Fibroblast of lung (primary cell): ENCODE measurements at regions not wholly inside any gene's neighbourhood (a gene's known extent, or its start where the extent isn't known, plus 50 kb on each side); places are given as distances from the start of the nearest gene placed in this dataset.

ENCODE experiments used
- DNase-seq, 2 donors: peaks; one replicate each; pipeline versions ENCODE4 v3.0.0 to v3.0.0-alpha.2; 2010; ENCODE audit warnings: low read depth in 2 of 2
- H2AFZ ChIP-seq: 2 replicates; pipeline ENCODE4 v1.5.1; 2012; ENCODE audit warnings: low read length, control low read depth, inconsistent platforms
- H3K27ac ChIP-seq: 2 replicates; pipeline ENCODE4 v1.5.1; 2011; ENCODE audit warnings: low read length, control low read depth; ENCODE audit not compliant: insufficient read depth
- H3K27me3 ChIP-seq: 2 replicates; pipeline ENCODE4 v1.5.1; 2011; ENCODE audit warnings: mild to moderate bottlenecking, low read length; ENCODE audit not compliant: control insufficient read depth, insufficient read depth
- H3K36me3 ChIP-seq: 2 replicates; pipeline ENCODE4 v1.5.1; 2011; ENCODE audit warnings: low read length; ENCODE audit not compliant: control insufficient read depth, insufficient read depth
- H3K4me1 ChIP-seq: 2 replicates; pipeline ENCODE4 v1.5.1; 2011; ENCODE audit warnings: low read length; ENCODE audit not compliant: control insufficient read depth, insufficient read depth; ENCODE audit errors: extremely low read depth
- H3K4me2 ChIP-seq: 2 replicates; pipeline ENCODE4 v1.5.1; 2011; ENCODE audit warnings: low read length, control low read depth; ENCODE audit not compliant: insufficient read depth; ENCODE audit errors: extremely low read depth
- H3K4me3 ChIP-seq, 4 experiments: fragments of 200-600 bp in 1 of 4; sonication (generic) in 1 of 4; replicated peaks in 1 of 4; 2 replicates each; pipeline ENCODE4 v1.5.1; 2011 to 2016; ENCODE audit warnings: low read length in 4 of 4, low read depth in 3 of 4, mild to moderate bottlenecking in 3 of 4, control low read depth in 2 of 4, inconsistent platforms in 1 of 4, mixed read lengths in 1 of 4; ENCODE audit not compliant: insufficient read depth in 1 of 4; ENCODE audit errors: control extremely low read depth in 1 of 4
- H3K79me2 ChIP-seq: 2 replicates; pipeline ENCODE4 v1.5.1; 2012; ENCODE audit warnings: mild to moderate bottlenecking, low read length, inconsistent platforms; ENCODE audit not compliant: control insufficient read depth, insufficient read depth
- H3K9ac ChIP-seq: 2 replicates; pipeline ENCODE4 v1.5.1; 2011; ENCODE audit warnings: mild to moderate bottlenecking, low read length, control low read depth; ENCODE audit not compliant: insufficient read depth
- H3K9me3 ChIP-seq: 2 replicates; pipeline ENCODE4 v1.5.1; 2012; ENCODE audit warnings: low read depth, low read length; ENCODE audit not compliant: control insufficient read depth, insufficient read depth
- H4K20me1 ChIP-seq: 2 replicates; pipeline ENCODE4 v1.5.1; 2011; ENCODE audit warnings: low read length; ENCODE audit not compliant: control insufficient read depth, insufficient read depth; ENCODE audit errors: extremely low read depth
- CTCF ChIP-seq, 2 donors: IDR thresholded peaks in 1 of 2; conservative IDR thresholded peaks in 1 of 2; 1 replicate in 1 of 2; 2 replicates in 1 of 2; pipeline ENCODE4 v1.5.1; 2011 to 2012; ENCODE audit warnings: low read length in 2 of 2, control low read depth in 1 of 2, inconsistent platforms in 1 of 2, low read depth in 1 of 2, mild to moderate bottlenecking in 1 of 2
- EZH2 ChIP-seq: IDR thresholded peaks from 2 replicates; pipeline ENCODE4 v1.5.1; 2012; ENCODE audit warnings: low read length, control low read depth, mild to moderate bottlenecking; ENCODE audit errors: missing control alignments

- peaks cover 2% of the 10 kb centered on the region for H4K20me1 ChIP-seq
- H3K36me3 ChIP-seq: no peaks in the 10 kb centered on the region
- H3K79me2 ChIP-seq: no peaks in the 10 kb centered on the region
- no peaks in the 10 kb centered on the region for H3K4me1 ChIP-seq
- no peaks in the 10 kb centered on the region for H3K9me3 ChIP-seq
- H3K4me2 ChIP-seq: no peak overlapping the region
- no peak for TF ChIP-seq CTCF (conservative IDR thresholded peaks at IDR 0.05 in 1 of 2, IDR thresholded peaks at IDR 0.05 in 1 of 2; ENCODE audit: low read depth in 1 of 2, low read length in 2 of 2)
- TF ChIP-seq EZH2: no peak
- H3K4me3 ChIP-seq: no peak overlapping the region
- no peak for DNase-seq
- H3K9ac ChIP-seq: no peak overlapping the region
- peaks cover 2% of the 10 kb centered on the region for H3K27me3 ChIP-seq
- H2AFZ ChIP-seq: no peak overlapping the region
- no peak overlapping the region for H3K27ac ChIP-seq
Observed at GRCh38 chr2:121120411-121120810, 164.6 kb downstream of the TFCP2L1 start.

GRCh38 chr2:121120991-121121390 lies 164.0 kb downstream of the TFCP2L1 start:
- H3K4me1 ChIP-seq: no peaks in the 10 kb centered on the region
- no peaks in the 10 kb centered on the region for H3K9me3 ChIP-seq
- no peak overlapping the region for H3K4me2 ChIP-seq
- H3K4me3 ChIP-seq: no peak overlapping the region
- no peak for DNase-seq
- TF ChIP-seq EZH2 (no peak), CTCF (conservative IDR thresholded peaks at IDR 0.05 in 1 of 2, IDR thresholded peaks at IDR 0.05 in 1 of 2; ENCODE audit: low read depth in 1 of 2, low read length in 2 of 2) (no peak)
- no peaks in the 10 kb centered on the region for H3K36me3 ChIP-seq
- no peak overlapping the region for H2AFZ ChIP-seq
- H3K9ac ChIP-seq: no peak overlapping the region
- H3K27ac ChIP-seq: no peak overlapping the region
- H3K79me2 ChIP-seq: no peaks in the 10 kb centered on the region
- peaks cover 2% of the 10 kb centered on the region for H3K27me3 ChIP-seq
- peaks cover 2% of the 10 kb centered on the region for H4K20me1 ChIP-seq

GRCh38 chr2:121121661-121122060 lies 163.3 kb downstream of the TFCP2L1 start:
- H3K4me1 ChIP-seq: no peaks in the 10 kb centered on the region
- no peak overlapping the region for H3K9ac ChIP-seq
- H3K9me3 ChIP-seq: no peaks in the 10 kb centered on the region
- H2AFZ ChIP-seq: no peak overlapping the region
- peaks cover 2% of the 10 kb centered on the region for H3K27me3 ChIP-seq
- no peaks in the 10 kb centered on the region for H3K36me3 ChIP-seq
- H4K20me1 ChIP-seq: no peaks in the 10 kb centered on the region
- H3K79me2 ChIP-seq: no peaks in the 10 kb centered on the region
- H3K27ac ChIP-seq: no peak overlapping the region
- TF ChIP-seq CTCF (conservative IDR thresholded peaks at IDR 0.05 in 1 of 2, IDR thresholded peaks at IDR 0.05 in 1 of 2; ENCODE audit: low read depth in 1 of 2, low read length in 2 of 2) (no peak), EZH2 (no peak)
- H3K4me2 ChIP-seq: no peak overlapping the region
- H3K4me3 ChIP-seq: no peak overlapping the region
- no peak for DNase-seq
